CD4-positive, alpha-beta T cell treated with Interleukin-6 for 4 hours (primary cell): ENCODE measurements at regions not wholly inside any gene's neighbourhood (a gene's known extent, or its start where the extent isn't known, plus 50 kb on each side); places are given as distances from the start of the nearest gene placed in this dataset.

ENCODE experiments used
- DNase-seq: peaks from one replicate; pipeline ENCODE4 v3.0.0-alpha.2; 2020; ENCODE audit warnings: mixed read lengths

- DNase-seq = no peak
Observed at GRCh38 chr5:126366199-126366560, 57.0 kb upstream of the GRAMD2B start.

- DNase-seq = no peak
Observed at GRCh38 chr5:126368239-126368812, 54.9 kb upstream of the GRAMD2B start.

DNA sequence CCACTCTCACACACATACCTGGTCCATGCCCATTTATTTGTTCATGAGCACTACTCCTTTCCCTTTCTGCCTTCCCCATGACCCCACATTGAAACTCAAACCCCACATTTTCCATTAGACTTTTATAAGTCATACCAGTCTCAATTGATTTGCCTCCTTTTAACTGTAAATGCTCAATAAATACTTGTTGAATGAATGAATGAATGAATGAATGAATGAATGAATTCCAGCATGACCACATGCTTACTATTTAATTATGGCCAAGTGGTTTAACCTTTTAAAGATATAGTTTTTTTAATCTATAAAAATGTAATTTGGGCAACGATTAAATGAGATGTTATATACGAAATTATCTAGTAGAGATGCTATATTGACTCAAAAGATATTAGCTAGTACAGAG lies 54.1 kb upstream of the GRAMD2B start:
- DNase-seq = no peak

GRCh38 chr5:126369995-126370731 lies 53.0 kb upstream of the GRAMD2B start:
- DNase-seq = no peak

DNA sequence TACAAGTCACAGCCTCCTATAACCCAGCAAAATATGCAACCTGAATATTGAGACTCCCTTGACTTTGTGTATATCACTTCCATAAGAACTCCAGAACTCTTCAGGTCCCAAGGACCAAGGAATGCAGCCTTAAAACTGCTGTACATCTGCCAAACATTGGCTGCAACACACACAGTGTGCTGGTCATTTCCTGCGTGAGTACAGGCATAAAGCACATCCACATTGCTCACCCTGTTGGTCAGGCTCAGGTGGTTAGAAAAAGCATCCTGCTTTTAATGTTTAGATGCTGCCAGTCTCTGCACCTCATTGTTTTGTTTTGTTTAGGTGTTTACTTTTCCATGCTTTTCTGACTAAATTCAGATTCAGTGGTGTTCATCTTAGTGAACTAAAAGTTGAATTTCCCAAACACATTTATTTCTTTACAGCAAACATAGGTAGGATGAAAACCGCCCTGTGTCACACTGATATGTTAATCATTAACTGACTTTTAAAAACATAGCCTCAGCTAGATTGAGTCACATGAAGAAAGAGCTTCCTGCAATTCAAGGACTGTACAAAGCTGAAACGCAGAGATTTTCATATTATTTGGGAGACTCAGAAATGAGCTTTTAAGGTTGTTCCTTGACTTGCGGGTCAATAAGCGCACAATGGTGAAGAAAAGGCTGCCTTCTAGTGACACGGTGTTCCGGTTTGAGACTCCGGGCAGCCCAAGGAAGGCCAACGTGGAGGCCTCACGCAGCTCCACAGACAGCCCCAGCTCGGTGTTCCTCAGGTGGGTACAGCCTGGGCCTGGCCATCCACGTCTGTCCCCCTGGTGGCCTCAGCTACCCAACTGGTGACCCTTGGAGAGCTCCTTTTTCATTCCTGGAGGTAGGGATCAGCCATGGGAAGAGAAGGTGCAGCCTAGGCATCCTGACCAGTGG lies 52.2 kb upstream of the GRAMD2B start:
- DNase-seq = no peak

GRCh38 chr5:126373375-126374108 lies 49.7 kb upstream of the GRAMD2B start:
- DNase-seq = peak; percentile 18
